IMR-90 (cell line): ENCODE measurements at regions not wholly inside any gene's neighbourhood (a gene's known extent, or its start where the extent isn't known, plus 50 kb on each side); places are given as distances from the start of the nearest gene placed in this dataset.

Experiments
- ATAC-seq: fragments of 200-7000 bp; cut with Tn5 transposase; 2 replicates; pipeline ENCODE4 v1.9.1; 2020; ENCODE audit warnings: low read depth, mild to moderate bottlenecking, moderate library complexity
- BruUV-seq: library from RNA; stranded (reverse); fragments of 400-500 nt; replicated peaks from 2 replicates; lab custom pipeline; 2021; lab: Mats Ljungman, UMichigan
- CTCF ChIA-PET: fragments of 300-600 bp; formaldehyde crosslinking; extraction: SDS; loops from one replicate; lab custom pipeline; 2021; ENCODE audit warnings: antibody characterized with exemption; lab: Yijun Ruan, JAX
- POLR2A ChIA-PET: fragments of 300-600 bp; sonication (Branson Sonifier 250); formaldehyde crosslinking; loops from one replicate; lab custom pipeline; 2022; ENCODE audit warnings: antibody characterized with exemption; ENCODE audit not compliant: unreplicated experiment; lab: Charles Lee
- DNase-seq: peaks from one replicate; pipeline ENCODE4 v3.0.0; 2013
- H2AFZ ChIP-seq: replicated peaks from 2 replicates; pipeline ENCODE3; 2013; ENCODE audit warnings: low read length, mild to moderate bottlenecking; ENCODE audit not compliant: poor library complexity
- H2AK5ac ChIP-seq: 2 replicates; pipeline ENCODE4 v1.6.1; 2013; ENCODE audit warnings: low read depth, low read length, inconsistent platforms
- H2AK9ac ChIP-seq: replicated peaks from 2 replicates; pipeline ENCODE3; 2013; ENCODE audit warnings: mild to moderate bottlenecking, low read depth, low read length, moderate library complexity; ENCODE audit not compliant: poor library complexity
- H2BK120ac ChIP-seq: 2 replicates; pipeline ENCODE4 v1.6.1; 2013; ENCODE audit warnings: low read depth, low read length, inconsistent platforms
- H2BK15ac ChIP-seq: 3 replicates; pipeline ENCODE4 v1.6.1; 2013; ENCODE audit warnings: low read depth, low read length, inconsistent platforms
- H2BK20ac ChIP-seq: 2 replicates; pipeline ENCODE4 v1.6.1; 2013; ENCODE audit warnings: low read depth, mild to moderate bottlenecking, inconsistent platforms, low read length, moderate library complexity
- H2BK5ac ChIP-seq: 2 replicates; pipeline ENCODE4 v1.6.1; 2013; ENCODE audit warnings: mild to moderate bottlenecking, low read depth, low read length, inconsistent platforms; ENCODE audit not compliant: poor library complexity, severe bottlenecking
- H3K14ac ChIP-seq: replicated peaks from 2 replicates; pipeline ENCODE4 v1.6.1; 2013; ENCODE audit warnings: low read depth, low read length, inconsistent platforms
- H3K18ac ChIP-seq: 2 replicates; pipeline ENCODE4 v1.6.1; 2013; ENCODE audit warnings: low read depth, low read length, control low read depth
- H3K23ac ChIP-seq: 2 replicates; pipeline ENCODE4 v1.6.1; 2013; ENCODE audit warnings: low read depth, low read length, inconsistent platforms
- H3K27ac ChIP-seq: 2 replicates; pipeline ENCODE4 v1.5.1; 2013; ENCODE audit warnings: mild to moderate bottlenecking, control low read depth, low read length; ENCODE audit not compliant: insufficient read depth
- H3K27me3 ChIP-seq: 2 replicates; pipeline ENCODE4 v1.6.1; 2013; ENCODE audit warnings: low read length; ENCODE audit not compliant: control insufficient read depth, insufficient read depth
- H3K36me3 ChIP-seq: 2 replicates; pipeline ENCODE4 v1.6.1; 2013; ENCODE audit warnings: low read length, mixed read lengths; ENCODE audit not compliant: control insufficient read depth, insufficient read depth
- H3K4ac ChIP-seq: 2 replicates; pipeline ENCODE4 v1.6.1; 2013; ENCODE audit warnings: low read depth, low read length, inconsistent platforms
- H3K4me1 ChIP-seq: 2 replicates; pipeline ENCODE4 v1.6.1; 2013; ENCODE audit warnings: low read length, mixed read lengths; ENCODE audit not compliant: control insufficient read depth, insufficient read depth
- H3K4me2 ChIP-seq: 2 replicates; pipeline ENCODE4 v1.6.1; 2013; ENCODE audit warnings: low read depth, mild to moderate bottlenecking, control low read depth, low read length, moderate library complexity
- H3K4me3 ChIP-seq: 2 replicates; pipeline ENCODE4 v1.5.1; 2013; ENCODE audit warnings: low read depth, mild to moderate bottlenecking, control low read depth, low read length, moderate library complexity; ENCODE audit not compliant: insufficient read depth
- H3K56ac ChIP-seq: 2 replicates; pipeline ENCODE4 v1.6.1; 2013; ENCODE audit warnings: low read length, inconsistent platforms; ENCODE audit not compliant: insufficient read depth; ENCODE audit errors: extremely low read depth
- H3K79me1 ChIP-seq, 2 experiments: 2 replicates each; pipeline ENCODE4 v1.6.1; 2013; ENCODE audit warnings: low read length in 2 of 2, inconsistent platforms in 1 of 2, low read depth in 1 of 2
- H3K9ac ChIP-seq: 2 replicates; pipeline ENCODE4 v1.6.1; 2013; ENCODE audit warnings: low read depth, low read length, control low read depth
- H3K9me1 ChIP-seq: 2 replicates; pipeline ENCODE4 v1.6.1; 2013; ENCODE audit warnings: low read length, inconsistent platforms; ENCODE audit not compliant: insufficient read depth
- H3K9me3 ChIP-seq: 2 replicates; pipeline ENCODE4 v1.6.1; 2013; ENCODE audit warnings: low read length; ENCODE audit not compliant: control insufficient read depth, insufficient read depth
- H4K20me1 ChIP-seq: 2 replicates; pipeline ENCODE4 v1.6.1; 2013; ENCODE audit warnings: low read length, inconsistent platforms; ENCODE audit not compliant: insufficient read depth
- H4K5ac ChIP-seq: 2 replicates; pipeline ENCODE4 v1.6.1; 2013; ENCODE audit warnings: mild to moderate bottlenecking, low read depth, low read length, control low read depth
- H4K8ac ChIP-seq, 2 experiments: 2 replicates each; pipeline ENCODE4 v1.6.1; 2013; ENCODE audit warnings: low read depth in 2 of 2, low read length in 2 of 2, control low read depth in 1 of 2, inconsistent platforms in 1 of 2
- H4K91ac ChIP-seq: 2 replicates; pipeline ENCODE4 v1.6.1; 2013; ENCODE audit warnings: low read depth, low read length, inconsistent platforms; ENCODE audit not compliant: insufficient read depth
- BHLHE40 ChIP-seq: fragments of 150-350 bp; IDR thresholded peaks from 2 replicates; pipeline ENCODE4 v1.6.1; 2016; ENCODE audit warnings: mild to moderate bottlenecking, low read depth, low read length
- CEBPB ChIP-seq: IDR thresholded peaks from 2 replicates; pipeline ENCODE4 v1.6.1; 2012; ENCODE audit warnings: low read depth, low read length, improper control_type of control experiment
- CHD1 ChIP-seq: IDR thresholded peaks from 2 replicates; pipeline ENCODE4 v1.6.1; 2012; ENCODE audit warnings: low read depth, low read length, improper control_type of control experiment
- ELK1 ChIP-seq: fragments of 150-350 bp; IDR thresholded peaks from 2 replicates; pipeline ENCODE4 v1.6.1; 2016; ENCODE audit warnings: low read depth, mild to moderate bottlenecking, low read length, moderate library complexity, borderline replicate concordance
- FOS ChIP-seq: fragments of 150-350 bp; IDR thresholded peaks from 2 replicates; pipeline ENCODE4 v1.6.1; 2016; ENCODE audit warnings: low read depth, low read length
- MAFK ChIP-seq: IDR thresholded peaks from 2 replicates; pipeline ENCODE4 v1.6.1; 2012; ENCODE audit warnings: low read depth, low read length, improper control_type of control experiment
- MAZ ChIP-seq: IDR thresholded peaks from 2 replicates; pipeline ENCODE4 v1.6.1; 2012; ENCODE audit warnings: low read depth, mild to moderate bottlenecking, low read length, improper control_type of control experiment, moderate library complexity, borderline replicate concordance
- MXI1 ChIP-seq: IDR thresholded peaks from 2 replicates; pipeline ENCODE4 v1.6.1; 2012; ENCODE audit warnings: low read depth, mild to moderate bottlenecking, low read length, moderate library complexity, borderline replicate concordance
- NFE2L2 ChIP-seq: fragments of 150-350 bp; IDR thresholded peaks from 2 replicates; pipeline ENCODE4 v1.6.1; 2016; ENCODE audit warnings: low read depth, mild to moderate bottlenecking, low read length
- POLR2A ChIP-seq: IDR thresholded peaks from 2 replicates; pipeline ENCODE4 v1.6.1; 2012; ENCODE audit warnings: mild to moderate bottlenecking, low read depth, low read length
- RAD21 ChIP-seq: IDR thresholded peaks from 2 replicates; pipeline ENCODE4 v1.6.1; 2012; ENCODE audit warnings: low read length, improper control_type of control experiment
- RCOR1 ChIP-seq: IDR thresholded peaks from 2 replicates; pipeline ENCODE4 v1.6.1; 2012; ENCODE audit warnings: mild to moderate bottlenecking, low read length, improper control_type of control experiment; ENCODE audit not compliant: insufficient replicate concordance
- RFX5 ChIP-seq: IDR thresholded peaks from 2 replicates; pipeline ENCODE4 v1.8.0; 2012; ENCODE audit warnings: low read depth, mild to moderate bottlenecking, low read length, moderate library complexity
- SMC3 ChIP-seq: fragments of 150-350 bp; IDR thresholded peaks from 2 replicates; pipeline ENCODE4 v1.6.1; 2016; ENCODE audit warnings: low read depth, mild to moderate bottlenecking, antibody characterized with exemption, low read length, moderate library complexity
- USF2 ChIP-seq: fragments of 150-350 bp; IDR thresholded peaks from 2 replicates; pipeline ENCODE4 v1.6.1; 2017; ENCODE audit warnings: mild to moderate bottlenecking, antibody characterized with exemption, low read length, low read depth
- WGBS, 2 experiments: methylation state at CpG; one replicate each; pipeline versions ENCODE4 v1.1.5 to v1.1.7; 2013; ENCODE audit warnings: missing lambda C conversion rate in 2 of 2; ENCODE audit not compliant: insufficient read length in 1 of 2; ENCODE audit errors: extremely low coverage in 2 of 2; 5-methylcytosine and 5-hydroxymethylcytosine counted together
- dilution Hi-C: fragments of 300-500 bp; cut with HindIII; formaldehyde crosslinking; loops from one replicate; pipeline ENCODE4 v1.14.3; 2018; ENCODE audit warnings: low sequenced_read_pairs; ENCODE audit not compliant: unreplicated experiment
- in situ Hi-C: fragments of 300-500 bp; cut with MboI; formaldehyde crosslinking; loops from 3 replicates; pipeline ENCODE4 v1.14.3; 2019; ENCODE audit warnings: low sequenced_read_pairs, inconsistent platforms, mixed read lengths
- intact Hi-C: fragments of 100-400 bp; cut with micrococcal nuclease; formaldehyde crosslinking; loops from 2 replicates; pipeline ENCODE4 v1.10.0; 2022
- TF ChIP-seq, protein P1 (sequence below): conservative IDR thresholded peaks from 2 replicates; pipeline ENCODE4 v1.5.1; 2012; ENCODE audit warnings: mild to moderate bottlenecking, low read depth, low read length, improper control_type of control experiment

DNA sequence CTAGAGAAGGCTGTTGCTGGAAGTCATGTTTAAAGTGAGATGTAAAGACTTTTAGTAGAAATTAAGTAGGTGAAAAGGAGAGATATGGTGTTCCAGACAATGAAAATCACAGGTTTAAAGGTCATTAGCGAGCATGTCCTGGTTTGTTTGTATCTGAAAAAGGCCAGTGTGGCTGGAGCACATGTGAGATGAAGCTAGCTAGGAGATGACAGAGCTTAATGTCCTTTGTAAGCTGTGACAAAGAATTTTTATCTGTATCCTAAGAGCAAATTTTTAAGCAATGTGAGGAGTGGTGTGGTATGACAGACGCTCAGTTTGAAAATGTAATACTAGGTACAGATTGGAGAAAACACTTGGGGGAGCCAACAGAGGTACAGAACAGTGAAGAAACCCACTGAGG, 567.2 kb upstream of the ARRDC3 start:
- ATAC-seq (no peak), DNase-seq (no peak)
- Histone ChIP-seq H2AFZ (no peak overlapping the region), H3K18ac (no peak overlapping the region), H3K4me3 (no peak overlapping the region), H3K27ac (no peak overlapping the region), H2AK5ac (no peak overlapping the region), H3K4me2 (no peak overlapping the region), H4K91ac (no peak overlapping the region), H3K4ac (no peak overlapping the region), H3K79me1 (no peaks in the 10 kb centered on the region), H3K9me1 (no peaks in the 10 kb centered on the region), H2AK9ac (no peak overlapping the region), H4K5ac (no peak overlapping the region), H2BK15ac (no peak overlapping the region), H3K9me3 (no peaks in the 10 kb centered on the region), H4K8ac (no peak overlapping the region), H3K9ac (no peak overlapping the region), H2BK20ac (no peak overlapping the region), H3K56ac (no peak overlapping the region), H4K20me1 (no peaks in the 10 kb centered on the region), H3K23ac (no peak overlapping the region), H3K27me3 (no peaks in the 10 kb centered on the region), H3K14ac (no peak overlapping the region), H3K36me3 (no peaks in the 10 kb centered on the region), H3K4me1 (no peaks in the 10 kb centered on the region), H2BK120ac (no peak overlapping the region), H2BK5ac (no peak overlapping the region)
- ChIA-PET CTCF (no interaction called here), POLR2A (no interaction called here)
- TF ChIP-seq USF2 (no peak), RAD21 (no peak), MAZ (no peak), BHLHE40 (no peak), ELK1 (no peak), NFE2L2 (no peak), POLR2A (no peak), CEBPB (no peak), FOS (no peak), RFX5 (no peak), RCOR1 (no peak), MAFK (no peak), CHD1 (no peak), MXI1 (no peak), SMC3 (no peak)
- TF ChIP-seq, protein P1, sequence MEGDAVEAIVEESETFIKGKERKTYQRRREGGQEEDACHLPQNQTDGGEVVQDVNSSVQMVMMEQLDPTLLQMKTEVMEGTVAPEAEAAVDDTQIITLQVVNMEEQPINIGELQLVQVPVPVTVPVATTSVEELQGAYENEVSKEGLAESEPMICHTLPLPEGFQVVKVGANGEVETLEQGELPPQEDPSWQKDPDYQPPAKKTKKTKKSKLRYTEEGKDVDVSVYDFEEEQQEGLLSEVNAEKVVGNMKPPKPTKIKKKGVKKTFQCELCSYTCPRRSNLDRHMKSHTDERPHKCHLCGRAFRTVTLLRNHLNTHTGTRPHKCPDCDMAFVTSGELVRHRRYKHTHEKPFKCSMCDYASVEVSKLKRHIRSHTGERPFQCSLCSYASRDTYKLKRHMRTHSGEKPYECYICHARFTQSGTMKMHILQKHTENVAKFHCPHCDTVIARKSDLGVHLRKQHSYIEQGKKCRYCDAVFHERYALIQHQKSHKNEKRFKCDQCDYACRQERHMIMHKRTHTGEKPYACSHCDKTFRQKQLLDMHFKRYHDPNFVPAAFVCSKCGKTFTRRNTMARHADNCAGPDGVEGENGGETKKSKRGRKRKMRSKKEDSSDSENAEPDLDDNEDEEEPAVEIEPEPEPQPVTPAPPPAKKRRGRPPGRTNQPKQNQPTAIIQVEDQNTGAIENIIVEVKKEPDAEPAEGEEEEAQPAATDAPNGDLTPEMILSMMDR: no peak
- 100% methylated on average over 2 of the region's 2 CpGs; no CpG with 5 or more reads in 1 of the 2 experiments for WGBS, 2 experiments
- dilution Hi-C loops: no loop called here
- intact Hi-C loops: no loop called here
- no TSS peak for BruUV-seq
- in situ Hi-C loops: no loop called here
